GM18519 (cell line): ENCODE measurements at regions not wholly inside any gene's neighbourhood (a gene's known extent, or its start where the extent isn't known, plus 50 kb on each side); places are given as distances from the start of the nearest gene placed in this dataset.
"Not testable (repeated sequence)": the region's sequence is repeated elsewhere in the genome, so short reads cannot be mapped to it uniquely, and the experiment has no call there.

ENCODE experiments used
- ATAC-seq: cut with Tn5 transposase; IDR thresholded peaks from one replicate; pipeline ENCODE4 v1.9.1; 2021; ENCODE audit warnings: mild to moderate bottlenecking, moderate library complexity; ENCODE audit not compliant: unreplicated experiment, low FRiP score

DNA sequence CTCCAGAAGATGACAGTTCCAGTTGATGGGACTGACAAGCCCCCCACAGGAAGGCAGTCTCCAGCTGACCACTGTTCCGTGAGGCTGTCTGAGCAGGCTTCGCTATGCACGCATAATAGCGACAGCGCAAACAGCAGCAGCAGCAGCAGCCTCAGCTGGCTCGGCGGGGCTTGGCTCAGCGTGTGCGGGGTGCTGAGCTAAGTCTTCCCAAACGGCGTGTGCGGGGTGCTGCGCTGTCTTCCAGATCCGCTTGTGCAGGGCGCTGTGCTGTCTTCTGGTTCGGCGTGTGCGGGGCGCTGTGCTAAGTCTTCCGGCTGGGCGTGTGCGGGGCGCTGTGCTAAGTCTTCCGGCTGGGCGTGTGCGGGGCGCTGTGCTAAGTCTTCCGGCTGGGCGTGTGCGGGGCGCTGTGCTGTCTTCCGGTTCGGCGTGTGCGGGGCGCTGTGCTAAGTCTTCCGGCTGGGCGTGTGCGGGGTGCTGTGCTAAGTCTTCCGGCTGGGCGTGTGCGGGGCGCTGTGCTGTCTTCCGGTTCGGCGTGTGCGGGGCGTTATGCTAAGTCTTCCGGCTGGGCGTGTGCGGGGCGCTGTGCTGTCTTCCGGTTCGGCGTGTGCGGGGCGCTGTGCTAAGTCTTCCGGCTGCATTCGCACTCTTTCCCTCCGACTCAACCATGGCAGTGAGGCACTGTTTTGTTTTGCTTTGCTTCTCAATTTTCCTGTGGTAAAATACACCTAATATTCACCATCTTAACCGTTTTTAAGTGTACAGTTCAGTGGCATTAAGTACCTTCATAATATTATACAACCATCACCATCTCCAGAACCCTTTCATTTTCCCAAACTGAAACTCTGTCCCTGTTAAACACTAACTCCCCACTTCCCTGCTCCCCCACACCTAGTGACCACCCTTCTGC, 156.1 kb downstream of the BMP7 start:
- not testable (repeated sequence) for ATAC-seq

DNA sequence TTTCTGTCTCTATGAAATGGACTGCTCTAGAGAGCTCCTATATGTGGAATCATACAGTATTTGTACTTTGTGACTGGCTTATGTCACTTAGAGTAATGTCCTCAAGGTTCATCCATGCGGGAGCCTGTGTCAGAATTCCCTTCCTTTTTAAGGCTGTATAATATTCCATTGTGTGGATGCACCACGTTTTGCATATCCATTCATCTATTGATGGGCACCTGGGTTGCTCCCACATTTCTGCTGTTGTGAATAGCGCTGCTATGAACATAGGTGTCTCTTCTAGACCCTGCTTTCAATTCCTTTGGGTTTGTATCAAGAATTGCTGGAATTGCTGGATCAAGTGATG, 155.4 kb downstream of the BMP7 start:
- no peak for ATAC-seq

- no peak for ATAC-seq
Measured at GRCh38 chr20:57112448-57112847, 154.0 kb downstream of the BMP7 start.

- ATAC-seq, result no peak
Measured at GRCh38 chr20:57114290-57115005, 152.0 kb downstream of the BMP7 start.

DNA sequence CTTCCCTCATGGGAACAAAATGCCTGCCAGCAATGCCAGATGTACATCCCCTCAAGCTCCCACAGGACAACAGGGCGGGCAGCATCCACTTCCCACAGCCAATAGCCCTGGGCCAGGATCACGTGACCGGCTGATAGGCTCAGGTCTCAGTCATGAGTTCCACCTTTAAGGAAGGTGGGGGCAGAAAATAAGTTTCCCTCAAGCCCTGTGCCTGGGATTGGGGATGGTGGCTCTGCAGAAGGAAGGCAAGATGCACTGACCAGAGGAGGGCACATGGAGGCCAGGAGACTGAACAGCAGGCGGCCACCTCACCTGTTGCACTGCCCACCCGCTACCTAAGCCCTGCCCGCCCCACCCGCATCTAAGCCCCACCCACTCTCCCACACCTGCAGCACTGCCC, 149.1 kb downstream of the BMP7 start:
- no peak for ATAC-seq

DNA sequence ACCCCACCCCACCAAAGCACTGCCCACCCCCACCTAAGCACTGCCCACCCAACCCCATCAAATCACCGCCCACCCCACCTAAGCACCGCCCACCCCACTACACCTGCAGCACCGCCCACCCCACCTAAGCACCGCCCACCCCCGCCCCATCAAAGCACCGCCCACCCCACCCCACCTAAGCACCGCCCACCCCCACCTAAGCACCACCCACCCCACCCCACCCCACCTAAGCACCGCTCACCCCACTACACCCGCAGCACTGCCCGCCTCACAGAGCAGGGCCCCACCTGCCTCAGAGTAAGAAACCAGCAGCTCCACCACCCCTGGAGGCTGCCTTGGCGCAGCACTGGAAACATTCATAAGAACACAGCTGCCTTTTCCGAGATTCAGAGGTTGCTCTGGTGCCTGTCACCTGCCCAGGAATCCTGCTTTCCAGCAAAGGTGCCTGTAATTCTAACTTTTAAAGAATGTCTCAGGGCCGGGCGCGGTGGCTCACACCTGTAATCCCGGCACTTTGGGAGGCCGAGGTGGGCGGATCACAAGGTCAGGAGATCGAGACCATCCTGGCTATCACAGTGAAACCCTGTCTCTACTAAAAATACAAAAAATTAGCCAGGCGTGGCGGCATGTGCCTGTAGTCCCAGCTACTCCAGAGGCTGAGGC, 148.2 kb downstream of the BMP7 start:
- no peak for ATAC-seq
